SK-MEL-5 (cell line): ENCODE measurements at regions not wholly inside any gene's neighbourhood (a gene's known extent, or its start where the extent isn't known, plus 50 kb on each side); places are given as distances from the start of the nearest gene placed in this dataset.

ENCODE experiments used
- DNase-seq: peaks from one replicate; pipeline ENCODE4 v3.0.0-alpha.2; 2016; ENCODE audit warnings: low read depth, low spot score
- in situ Hi-C: cut with HindIII; loops from 2 replicates; pipeline ENCODE4 v1.10.0; 2016; ENCODE audit warnings: low sequenced_read_pairs, high pct_unique_total_duplicates, low pct_unique_long_range_greater_than_20kb

- peak; percentile 2 for DNase-seq
- in situ Hi-C loops: no loop called here
Observed at GRCh38 chr21:43300496-43301408, 126.2 kb downstream of the SIK1 start.

DNA sequence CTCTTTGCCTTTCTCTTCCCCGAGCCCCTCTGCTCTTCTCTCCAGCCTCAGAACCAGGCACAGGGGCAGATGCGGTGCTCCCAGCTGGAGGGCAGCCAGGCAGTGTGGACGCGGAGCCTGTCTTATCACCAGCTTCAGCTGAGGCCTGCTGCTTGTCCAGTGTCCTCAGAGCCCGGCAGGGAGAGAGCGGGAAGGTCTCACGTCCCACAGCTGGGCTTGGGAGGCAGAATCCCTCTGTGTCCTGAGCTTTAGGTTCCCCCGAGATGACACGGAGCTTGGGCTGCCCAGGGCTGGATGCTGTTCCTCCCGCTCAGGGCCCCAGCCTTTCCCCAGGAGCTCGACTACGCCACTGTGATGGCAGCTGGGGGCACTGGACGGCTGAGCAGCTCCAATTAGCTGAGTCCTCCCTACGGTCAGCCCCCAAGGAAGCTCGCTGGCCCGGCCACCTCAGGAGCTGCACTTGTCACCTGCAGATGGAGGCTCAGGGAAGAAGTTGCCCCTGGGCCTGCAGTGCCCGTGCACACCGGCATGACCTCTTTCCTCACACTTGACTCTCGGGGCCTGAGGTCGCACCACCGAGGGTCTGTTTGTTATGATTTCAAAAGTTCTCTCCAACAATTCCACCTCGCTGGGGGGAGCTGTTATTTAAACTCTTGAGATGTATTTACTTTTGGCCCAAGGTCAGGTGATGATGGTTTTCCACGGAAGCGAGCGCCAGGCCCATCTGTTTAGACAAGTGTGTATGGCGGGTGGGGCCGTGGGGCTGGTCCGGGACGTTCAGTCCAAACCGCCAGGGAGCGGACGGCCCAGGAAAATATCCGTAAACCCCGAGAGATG, 127.3 kb downstream of the SIK1 start:
- DNase-seq: no peak
- in situ Hi-C loops: no loop called here

GRCh38 chr21:43298546-43299440, 128.1 kb downstream of the SIK1 start:
- in situ Hi-C loops: no loop called here

GRCh38 chr21:43297989-43298388, 128.9 kb downstream of the SIK1 start:
- in situ Hi-C loops: no loop called here
- DNase-seq: no peak

More at GRCh38 chr21:43298546-43299440, 128.1 kb downstream of the SIK1 start:
- no peak for DNase-seq

- in situ Hi-C loops: no loop called here
- no peak for DNase-seq
Observed at GRCh38 chr21:43297391-43297981, 128.7 kb downstream of the CRYAA start.

GRCh38 chr21:43295066-43295958, 126.5 kb downstream of the CRYAA start:
- in situ Hi-C loops: no loop called here
- DNase-seq: no peak

- no peak for DNase-seq
- in situ Hi-C loops: no loop called here
Observed at GRCh38 chr21:43294194-43294902, 125.5 kb downstream of the CRYAA start.

DNA sequence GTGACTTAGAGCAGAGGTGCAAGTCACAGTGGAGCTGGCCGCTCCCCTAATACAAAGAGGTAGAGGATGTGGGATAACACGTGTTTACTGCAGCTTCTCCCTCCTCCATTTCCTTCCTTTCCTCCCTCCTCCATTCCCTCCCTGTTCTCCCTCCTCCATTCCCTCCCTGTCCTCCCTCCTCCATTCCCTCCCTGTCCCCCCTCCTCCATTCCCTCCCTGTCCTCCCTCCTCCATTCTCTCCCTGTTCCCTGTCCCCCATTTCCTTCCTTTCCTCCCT, 124.0 kb downstream of the CRYAA start:
- in situ Hi-C loops: no loop called here
- no peak for DNase-seq

- DNase-seq: no peak
- in situ Hi-C loops: no loop called here
Observed at GRCh38 chr21:43292041-43292865, 123.4 kb downstream of the CRYAA start.

DNA sequence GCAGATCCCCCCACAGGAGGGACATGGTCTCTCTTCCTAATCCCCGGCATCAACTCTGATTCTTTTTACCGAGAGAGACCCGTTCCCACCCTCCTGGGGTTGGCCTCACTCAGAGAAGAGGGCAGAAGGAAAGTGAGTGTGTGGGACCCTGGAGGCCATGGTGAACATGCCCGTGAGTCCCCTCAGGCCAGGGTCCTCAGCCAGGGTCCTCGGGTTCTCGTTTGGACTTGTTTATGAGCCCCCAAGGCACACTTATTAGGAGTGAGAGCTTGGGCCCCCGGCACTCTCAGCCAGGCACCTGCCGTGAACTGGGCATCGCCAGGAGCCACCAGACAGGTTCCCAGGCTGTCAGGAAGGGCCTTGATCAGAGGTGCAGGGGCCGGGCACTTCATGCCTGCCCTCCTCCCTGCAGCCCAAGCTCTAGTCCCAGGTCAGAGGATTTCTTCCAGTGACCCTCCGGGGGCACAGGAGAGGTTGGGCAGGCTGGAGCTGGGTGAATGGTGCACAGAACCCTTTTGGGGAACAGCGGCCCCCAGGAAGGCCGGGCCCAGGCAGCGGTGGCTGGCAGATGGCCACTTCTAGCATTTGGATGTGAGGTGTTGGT, 122.6 kb downstream of the CRYAA start:
- DNase-seq: no peak

DNA sequence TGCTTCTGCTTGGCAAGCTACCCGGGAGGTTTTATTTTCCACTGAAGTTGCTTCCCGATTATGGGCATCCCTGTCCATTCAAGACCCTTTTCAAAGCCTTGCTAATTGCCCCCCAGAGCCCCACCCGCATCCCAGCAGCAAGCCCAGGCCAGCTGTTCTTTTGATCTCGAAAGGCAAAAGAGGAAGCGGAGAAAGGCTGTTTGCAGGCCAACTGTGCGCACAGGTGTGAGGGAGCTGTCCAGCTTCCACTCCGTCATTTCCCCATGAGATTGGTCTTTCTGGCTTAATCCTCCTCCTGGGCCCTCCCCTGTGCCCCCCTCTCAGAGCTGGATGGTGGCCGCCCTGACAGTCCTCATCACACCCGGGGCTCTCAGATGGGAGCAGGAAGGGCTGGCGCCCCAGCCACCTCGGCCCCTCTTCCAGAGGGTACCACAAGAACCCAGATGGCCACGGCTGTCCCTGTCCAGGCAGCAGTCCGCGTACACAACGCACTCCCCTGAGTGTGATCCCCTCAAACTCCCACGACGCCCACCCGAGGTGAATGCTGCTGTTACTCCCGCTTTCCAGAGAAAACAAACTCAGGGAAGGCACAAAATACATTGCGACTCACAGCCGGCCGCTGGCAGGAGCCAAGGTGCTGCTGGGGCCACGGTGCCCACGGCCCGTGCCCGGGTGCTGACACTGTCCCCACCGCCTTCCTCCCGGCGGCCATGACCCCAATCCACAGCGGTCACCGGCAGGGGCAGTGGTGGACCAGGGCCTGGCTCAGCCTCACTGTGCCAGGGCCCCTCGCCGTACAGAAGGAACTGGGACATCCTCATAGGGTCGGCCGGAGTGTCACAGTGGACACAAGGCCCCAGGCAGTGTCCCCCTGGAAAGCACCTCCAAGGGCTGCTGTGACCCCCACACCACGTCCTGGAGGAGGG, 121.9 kb downstream of the CRYAA start:
- no peak for DNase-seq
- in situ Hi-C loops: no loop called here

More for the DNA sequence above, 122.6 kb downstream of the CRYAA start:
- in situ Hi-C loops: no loop called here

DNA sequence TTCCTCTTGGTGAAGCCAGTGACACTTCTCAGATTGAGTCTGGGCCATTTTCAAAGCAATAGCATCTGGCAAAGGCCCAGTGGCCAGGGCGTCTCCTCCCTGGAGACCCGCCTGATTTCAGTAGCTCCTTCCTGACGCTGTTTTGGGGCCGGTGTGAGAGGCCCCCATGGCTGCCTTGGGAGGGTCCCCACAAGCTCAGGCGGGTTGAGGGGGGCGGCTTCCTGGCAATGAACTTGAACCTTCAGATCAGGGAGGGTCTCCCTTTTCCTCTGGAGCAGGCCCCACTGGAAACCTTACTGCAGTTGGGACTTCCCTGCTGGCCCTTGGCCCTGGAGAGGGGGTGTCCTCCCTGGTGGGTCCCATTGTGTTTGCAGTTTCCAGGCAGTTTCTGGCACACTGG, 121.2 kb downstream of the CRYAA start:
- in situ Hi-C loops: no loop called here
- DNase-seq: no peak

DNA sequence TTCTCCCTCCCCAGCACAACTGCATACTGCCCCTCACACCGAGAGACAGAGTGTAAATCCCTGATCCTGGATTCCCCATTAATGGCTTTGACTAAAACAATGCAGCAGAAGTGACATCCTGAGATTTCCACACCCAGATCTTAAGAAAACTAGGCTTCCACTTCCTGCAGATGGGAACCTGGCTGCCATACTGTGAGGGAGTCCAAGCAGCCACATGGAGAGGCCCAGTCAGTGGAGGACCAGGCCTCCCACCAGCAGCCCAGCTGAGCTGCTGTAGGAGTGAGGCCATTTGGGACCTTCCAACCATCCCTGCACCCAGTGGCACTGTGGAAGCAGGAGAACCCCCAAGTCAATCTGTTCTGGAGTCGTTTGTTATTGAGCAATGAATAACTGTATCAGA, 120.6 kb downstream of the CRYAA start:
- in situ Hi-C loops: no loop called here
- no peak for DNase-seq
